A673 (cell line): ENCODE measurements at regions not wholly inside any gene's neighbourhood (a gene's known extent, or its start where the extent isn't known, plus 50 kb on each side); places are given as distances from the start of the nearest gene placed in this dataset.

Experiments used
- EZH2 ChIP-seq: fragments of 200-600 bp; sonication (generic); IDR thresholded peaks from 2 replicates; pipeline ENCODE4 v1.6.1; 2017; ENCODE audit warnings: borderline replicate concordance, low read depth, mild to moderate bottlenecking, mixed read lengths, antibody characterized with exemption, low read length; ENCODE audit not compliant: poor library complexity, severe bottlenecking
- TF ChIP-seq, protein P1 (sequence below): fragments of 300-800, 200-600 bp; sonication (generic); conservative IDR thresholded peaks from 2 replicates; pipeline ENCODE4 v1.5.1; 2017; ENCODE audit warnings: low read depth, mild to moderate bottlenecking, antibody characterized with exemption, low read length, moderate library complexity, mixed read lengths

DNA sequence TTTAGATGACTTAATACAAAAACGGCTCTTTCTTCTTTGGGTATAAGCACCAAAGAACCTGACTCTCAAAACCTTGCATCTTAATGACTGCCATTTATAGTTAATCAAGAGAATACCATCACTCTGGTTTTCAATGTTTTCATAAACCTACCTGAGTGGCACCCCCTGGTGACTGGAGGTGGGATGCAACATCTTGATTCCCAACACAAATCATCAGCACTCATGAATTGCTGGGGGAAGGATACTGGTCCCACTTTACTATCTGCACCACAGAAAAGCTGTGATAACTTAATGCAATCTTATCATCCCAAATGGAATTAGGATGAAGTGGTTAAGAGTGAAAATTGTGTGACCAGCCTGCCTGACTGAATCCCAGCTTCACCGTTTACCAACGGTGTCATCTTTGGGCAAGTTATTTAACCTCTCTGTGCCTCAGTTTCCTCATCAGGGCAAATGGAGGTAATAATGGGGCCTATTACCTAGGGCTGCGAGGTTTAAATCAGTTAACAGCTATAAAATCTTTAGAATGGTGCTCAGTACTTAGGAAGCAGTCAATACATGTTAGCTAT lies 366.4 kb downstream of the KLF12 start:
- TF ChIP-seq, protein P1, sequence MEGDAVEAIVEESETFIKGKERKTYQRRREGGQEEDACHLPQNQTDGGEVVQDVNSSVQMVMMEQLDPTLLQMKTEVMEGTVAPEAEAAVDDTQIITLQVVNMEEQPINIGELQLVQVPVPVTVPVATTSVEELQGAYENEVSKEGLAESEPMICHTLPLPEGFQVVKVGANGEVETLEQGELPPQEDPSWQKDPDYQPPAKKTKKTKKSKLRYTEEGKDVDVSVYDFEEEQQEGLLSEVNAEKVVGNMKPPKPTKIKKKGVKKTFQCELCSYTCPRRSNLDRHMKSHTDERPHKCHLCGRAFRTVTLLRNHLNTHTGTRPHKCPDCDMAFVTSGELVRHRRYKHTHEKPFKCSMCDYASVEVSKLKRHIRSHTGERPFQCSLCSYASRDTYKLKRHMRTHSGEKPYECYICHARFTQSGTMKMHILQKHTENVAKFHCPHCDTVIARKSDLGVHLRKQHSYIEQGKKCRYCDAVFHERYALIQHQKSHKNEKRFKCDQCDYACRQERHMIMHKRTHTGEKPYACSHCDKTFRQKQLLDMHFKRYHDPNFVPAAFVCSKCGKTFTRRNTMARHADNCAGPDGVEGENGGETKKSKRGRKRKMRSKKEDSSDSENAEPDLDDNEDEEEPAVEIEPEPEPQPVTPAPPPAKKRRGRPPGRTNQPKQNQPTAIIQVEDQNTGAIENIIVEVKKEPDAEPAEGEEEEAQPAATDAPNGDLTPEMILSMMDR: peak; percentile 65
- TF ChIP-seq EZH2: no peak
